22Rv1 (cell line): ENCODE measurements at regions not wholly inside any gene's neighbourhood (a gene's known extent, or its start where the extent isn't known, plus 50 kb on each side); places are given as distances from the start of the nearest gene placed in this dataset.

Experiments
- H3K27ac ChIP-seq: fragments of 450-650 bp; 2 replicates; pipeline ENCODE4 v1.5.1; 2017
- CTCF ChIP-seq: fragments of 450-650 bp; IDR thresholded peaks from 2 replicates; pipeline ENCODE4 v1.5.1; 2017; ENCODE audit warnings: mild to moderate bottlenecking
- ZFX ChIP-seq: fragments of 450-650 bp; IDR thresholded peaks from 2 replicates; pipeline ENCODE4 v1.6.1; 2017; ENCODE audit warnings: antibody characterized with exemption, borderline replicate concordance

GRCh38 chr22:44363013-44363979 lies 50.5 kb upstream of the SHISAL1 start:
- no peak overlapping the region for H3K27ac ChIP-seq
- TF ChIP-seq ZFX (no peak), CTCF (no peak)

- no peak overlapping the region for H3K27ac ChIP-seq
- no peak for TF ChIP-seq CTCF
- TF ChIP-seq ZFX, result no peak
These were observed 49.7 kb upstream of the SHISAL1 start for GRCh38 chr22:44362249-44363012.
